ENCODE measurements at regions not wholly inside any gene's neighbourhood (a gene's known extent, or its start where the extent isn't known, plus 50 kb on each side); places are given as distances from the start of the nearest gene placed in this dataset.

DNA sequence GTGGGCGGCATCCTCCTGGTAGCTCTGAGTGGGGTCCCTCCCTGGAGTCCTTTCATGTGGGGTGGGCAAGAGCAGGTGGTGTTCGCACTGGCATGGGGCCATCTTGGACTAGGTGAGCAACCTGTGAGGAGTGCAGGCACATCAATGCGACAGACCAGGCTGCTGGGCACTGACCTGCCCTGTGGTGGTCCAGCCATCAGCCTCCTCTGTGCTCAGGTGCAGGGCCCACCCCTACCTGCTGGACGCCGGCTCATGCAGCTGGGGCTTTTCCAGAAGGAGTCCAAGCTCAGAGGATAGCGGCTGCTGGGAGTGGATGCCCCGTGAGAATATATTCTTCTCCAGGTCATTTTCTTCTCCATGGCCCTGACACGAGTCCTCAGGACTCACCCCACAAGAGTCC is 424.4 kb downstream of the GLRX3 start:
- TF ChIP-seq, protein P1, sequence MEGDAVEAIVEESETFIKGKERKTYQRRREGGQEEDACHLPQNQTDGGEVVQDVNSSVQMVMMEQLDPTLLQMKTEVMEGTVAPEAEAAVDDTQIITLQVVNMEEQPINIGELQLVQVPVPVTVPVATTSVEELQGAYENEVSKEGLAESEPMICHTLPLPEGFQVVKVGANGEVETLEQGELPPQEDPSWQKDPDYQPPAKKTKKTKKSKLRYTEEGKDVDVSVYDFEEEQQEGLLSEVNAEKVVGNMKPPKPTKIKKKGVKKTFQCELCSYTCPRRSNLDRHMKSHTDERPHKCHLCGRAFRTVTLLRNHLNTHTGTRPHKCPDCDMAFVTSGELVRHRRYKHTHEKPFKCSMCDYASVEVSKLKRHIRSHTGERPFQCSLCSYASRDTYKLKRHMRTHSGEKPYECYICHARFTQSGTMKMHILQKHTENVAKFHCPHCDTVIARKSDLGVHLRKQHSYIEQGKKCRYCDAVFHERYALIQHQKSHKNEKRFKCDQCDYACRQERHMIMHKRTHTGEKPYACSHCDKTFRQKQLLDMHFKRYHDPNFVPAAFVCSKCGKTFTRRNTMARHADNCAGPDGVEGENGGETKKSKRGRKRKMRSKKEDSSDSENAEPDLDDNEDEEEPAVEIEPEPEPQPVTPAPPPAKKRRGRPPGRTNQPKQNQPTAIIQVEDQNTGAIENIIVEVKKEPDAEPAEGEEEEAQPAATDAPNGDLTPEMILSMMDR (IDR thresholded peaks at IDR 0.05): no peak
- no peak for TF ChIP-seq POLR2A (IDR thresholded peaks at IDR 0.05)
